Right atrium auricular region (tissue), 2 donors: ENCODE measurements at regions not wholly inside any gene's neighbourhood (a gene's known extent, or its start where the extent isn't known, plus 50 kb on each side); places are given as distances from the start of the nearest gene placed in this dataset.

ENCODE experiments used
- DNase-seq: peaks from one replicate; pipeline ENCODE4 v3.0.0-alpha.2; 2019; ENCODE audit warnings: low spot score
- H3K27ac ChIP-seq, 2 donors: fragments of 200-600 bp; sonication (generic); 1 replicate in 1 of 2; 2 replicates in 1 of 2; pipeline ENCODE4 v1.5.1; 2016 to 2019
- H3K27me3 ChIP-seq, 2 donors: fragments of 200-600 bp; sonication (generic); one replicate each; pipeline versions ENCODE4 v1.5.1 to v1.6.0; 2017 to 2019
- H3K36me3 ChIP-seq: fragments of 200-600 bp; sonication (generic); one replicate; pipeline ENCODE4 v1.5.1; 2016
- H3K4me1 ChIP-seq, 2 donors: fragments of 200-600 bp; sonication (generic); one replicate each; pipeline versions ENCODE4 v1.5.1 to v1.6.0; 2017 to 2019
- H3K4me3 ChIP-seq, 2 donors: fragments of 200-600 bp; sonication (generic); 1 replicate in 1 of 2; 2 replicates in 1 of 2; pipeline ENCODE4 v1.5.1; 2017 to 2019; ENCODE audit warnings: mild to moderate bottlenecking in 1 of 2, moderate library complexity in 1 of 2
- H3K9me3 ChIP-seq, 2 donors: fragments of 200-600 bp; sonication (generic); one replicate each; pipeline ENCODE4 v1.5.1; 2019
- CTCF ChIP-seq, 2 donors: fragments of 200-600 bp; sonication (generic); IDR thresholded peaks; one replicate each; pipeline ENCODE4 v1.5.1; 2019; ENCODE audit warnings: antibody characterized with exemption in 2 of 2

GRCh38 chr1:222390181-222390580, 157.7 kb downstream of the HHIPL2 start:
- H3K4me3 ChIP-seq, result no peak overlapping the region
- TF ChIP-seq CTCF (IDR thresholded peaks at IDR 0.05), result no peak
- no peaks in the 10 kb centered on the region for H3K9me3 ChIP-seq
- H3K4me1 ChIP-seq, result no peaks in the 10 kb centered on the region
- H3K36me3 ChIP-seq, result no peaks in the 10 kb centered on the region
- H3K27ac ChIP-seq, result no peak overlapping the region
- DNase-seq, result no peak
- H3K27me3 ChIP-seq, result no peaks in the 10 kb centered on the region

DNA sequence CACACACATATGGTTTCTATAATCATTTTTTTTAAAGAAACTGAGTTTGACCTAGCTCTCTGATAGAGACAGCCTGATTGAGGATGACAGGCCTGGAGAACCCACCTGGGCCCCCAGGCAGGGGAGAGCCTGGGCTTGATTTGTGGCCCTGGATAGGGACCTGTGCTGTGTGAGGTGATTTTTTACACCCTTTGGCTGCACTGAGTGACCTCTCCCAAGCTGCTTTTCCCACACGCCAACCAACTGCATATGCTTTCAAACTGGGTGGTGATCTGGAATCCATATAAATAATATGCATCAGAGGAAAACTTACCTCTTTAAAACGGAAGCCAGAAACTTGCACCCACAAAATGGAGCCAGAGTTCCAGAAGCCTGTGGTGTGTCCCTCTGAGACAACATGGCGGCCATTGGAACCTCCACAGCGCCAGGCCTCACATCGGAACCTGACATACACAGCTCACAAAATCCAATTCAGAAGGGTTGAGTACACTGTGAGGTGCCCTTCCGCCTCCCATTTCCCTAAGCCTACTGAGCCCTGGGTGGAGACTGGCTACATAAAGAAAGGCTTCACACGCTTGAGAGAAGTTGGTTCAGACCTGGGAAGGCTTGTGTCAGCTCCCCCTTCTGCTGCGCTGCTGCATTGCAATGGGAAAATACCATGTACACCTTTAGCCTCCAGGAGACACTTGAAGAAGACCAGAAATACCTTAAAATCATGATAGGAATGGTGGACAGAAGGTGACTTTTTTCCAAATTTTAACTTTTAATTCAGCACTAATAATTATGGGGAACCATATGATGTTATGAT, 160.7 kb downstream of the HHIPL2 start:
- Histone ChIP-seq H3K9me3 (no peaks in the 10 kb centered on the region), H3K4me1 (no peaks in the 10 kb centered on the region), H3K4me3 (no peak overlapping the region), H3K36me3 (no peaks in the 10 kb centered on the region), H3K27ac (no peak overlapping the region), H3K27me3 (no peaks in the 10 kb centered on the region)
- DNase-seq, result no peak
- TF ChIP-seq CTCF (IDR thresholded peaks at IDR 0.05), result no peak

GRCh38 chr1:222385955-222386354, 161.9 kb downstream of the HHIPL2 start:
- Histone ChIP-seq H3K36me3 (no peaks in the 10 kb centered on the region), H3K27ac (no peak overlapping the region), H3K4me3 (no peak overlapping the region), H3K27me3 (no peaks in the 10 kb centered on the region), H3K4me1 (no peaks in the 10 kb centered on the region), H3K9me3 (no peaks in the 10 kb centered on the region)
- TF ChIP-seq CTCF (IDR thresholded peaks at IDR 0.05), result no peak
- DNase-seq, result no peak

DNA sequence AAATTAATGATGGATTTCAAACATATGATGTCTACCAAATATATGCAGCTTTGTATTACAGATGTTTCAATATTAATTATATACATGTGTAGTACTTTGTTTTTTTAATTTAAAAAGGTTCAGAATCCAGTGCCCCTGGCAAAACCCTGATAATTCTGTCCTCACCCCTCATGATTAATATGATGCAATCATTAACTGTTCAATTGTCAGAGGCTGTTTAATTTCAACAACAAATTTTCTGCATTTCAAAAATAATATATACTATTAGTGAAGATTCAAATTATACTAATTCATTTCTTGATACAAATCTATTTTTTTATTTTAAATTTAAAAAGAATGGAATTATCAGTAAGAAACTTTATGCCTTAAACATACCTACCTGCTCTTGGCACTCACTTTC, 162.6 kb downstream of the HHIPL2 start:
- H3K36me3 ChIP-seq, result no peaks in the 10 kb centered on the region
- no peaks in the 10 kb centered on the region for H3K27me3 ChIP-seq

GRCh38 chr1:222384531-222384930, 163.4 kb downstream of the HHIPL2 start:
- Histone ChIP-seq H3K9me3 (no peaks in the 10 kb centered on the region), H3K36me3 (no peaks in the 10 kb centered on the region), H3K4me3 (no peak overlapping the region), H3K27me3 (no peaks in the 10 kb centered on the region), H3K4me1 (no peaks in the 10 kb centered on the region), H3K27ac (no peak overlapping the region)
- no peak for DNase-seq
- no peak for TF ChIP-seq CTCF (IDR thresholded peaks at IDR 0.05)

More for the DNA sequence above, 162.6 kb downstream of the HHIPL2 start:
- H3K4me1 ChIP-seq, result no peaks in the 10 kb centered on the region
- H3K27ac ChIP-seq, result no peak overlapping the region
- no peaks in the 10 kb centered on the region for H3K9me3 ChIP-seq
- TF ChIP-seq CTCF (IDR thresholded peaks at IDR 0.05), result no peak
- DNase-seq, result no peak
- no peak overlapping the region for H3K4me3 ChIP-seq

DNA sequence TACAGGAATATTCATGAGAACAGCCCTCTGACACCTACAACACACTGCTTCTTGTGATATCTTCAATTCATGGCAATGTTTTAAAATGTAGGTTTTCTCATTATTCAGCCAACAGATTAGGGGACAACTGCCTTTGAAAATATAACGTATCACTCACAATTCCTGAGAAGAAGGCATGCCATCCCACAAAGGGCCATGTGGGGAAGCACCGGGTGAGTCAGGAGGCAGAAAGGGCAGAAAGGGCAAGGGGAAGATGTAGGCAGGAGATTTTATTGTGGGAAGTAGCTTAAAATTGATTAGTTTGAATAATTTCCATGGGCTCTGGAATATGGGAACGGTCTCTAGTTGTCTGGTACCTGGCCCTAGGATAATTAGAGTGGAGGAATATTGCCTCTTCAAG, 165.7 kb downstream of the HHIPL2 start:
- DNase-seq, result no peak
- H3K4me1 ChIP-seq, result no peaks in the 10 kb centered on the region
- no peaks in the 10 kb centered on the region for H3K9me3 ChIP-seq
- TF ChIP-seq CTCF (IDR thresholded peaks at IDR 0.05), result no peak
- no peak overlapping the region for H3K4me3 ChIP-seq
- no peaks in the 10 kb centered on the region for H3K27me3 ChIP-seq
- H3K36me3 ChIP-seq, result no peaks in the 10 kb centered on the region
- no peak overlapping the region for H3K27ac ChIP-seq
